Ishikawa (cell line): ENCODE measurements at regions not wholly inside any gene's neighbourhood (a gene's known extent, or its start where the extent isn't known, plus 50 kb on each side); places are given as distances from the start of the nearest gene placed in this dataset.
A peak's percentile ranks its signal among the peaks of the same experiment; 100 is the strongest.

Experiments
- CEBPB ChIP-seq: IDR thresholded peaks from 2 replicates; pipeline ENCODE4 v1.6.1; 2012
- CREB1 ChIP-seq: IDR thresholded peaks from 2 replicates; pipeline ENCODE4 v1.6.1; 2012; ENCODE audit warnings: low read depth
- EGR1 ChIP-seq: IDR thresholded peaks from 2 replicates; pipeline ENCODE4 v1.6.1; 2012
- EP300 ChIP-seq: IDR thresholded peaks from 2 replicates; pipeline ENCODE4 v1.6.1; 2012; ENCODE audit warnings: borderline replicate concordance
- FOXM1 ChIP-seq: IDR thresholded peaks from 2 replicates; pipeline ENCODE4 v1.6.1; 2012; ENCODE audit warnings: low read depth, borderline replicate concordance
- MAX ChIP-seq: IDR thresholded peaks from 2 replicates; pipeline ENCODE4 v1.6.1; 2012
- NFIC ChIP-seq: IDR thresholded peaks from 2 replicates; pipeline ENCODE4 v1.6.1; 2012
- RAD21 ChIP-seq: IDR thresholded peaks from 2 replicates; pipeline ENCODE4 v1.6.1; 2012; ENCODE audit warnings: low read depth
- REST ChIP-seq: IDR thresholded peaks from 2 replicates; pipeline ENCODE4 v1.6.1; 2012; ENCODE audit warnings: low read depth, mild to moderate bottlenecking
- TAF1 ChIP-seq: IDR thresholded peaks from 2 replicates; pipeline ENCODE4 v1.6.1; 2012; ENCODE audit warnings: low read depth, mild to moderate bottlenecking
- TCF12 ChIP-seq: IDR thresholded peaks from 2 replicates; pipeline ENCODE4 v1.6.1; 2012; ENCODE audit warnings: low read depth
- TEAD4 ChIP-seq: IDR thresholded peaks from 2 replicates; pipeline ENCODE4 v1.6.1; 2012
- USF1 ChIP-seq: IDR thresholded peaks from 2 replicates; pipeline ENCODE4 v1.6.1; 2012
- YY1 ChIP-seq: IDR thresholded peaks from 2 replicates; pipeline ENCODE4 v1.6.1; 2012; ENCODE audit warnings: low read depth
- ZBTB7A ChIP-seq: IDR thresholded peaks from 2 replicates; pipeline ENCODE4 v1.6.1; 2012; ENCODE audit warnings: low read depth

GRCh38 chr1:165080253-165080896 is 276.1 kb downstream of the LMX1A start:
- TF ChIP-seq TEAD4 = no peak
- TF ChIP-seq RAD21 = no peak
- TF ChIP-seq CEBPB = no peak
- no peak for TF ChIP-seq CREB1
- TF ChIP-seq ZBTB7A = no peak
- no peak for TF ChIP-seq FOXM1
- TF ChIP-seq TCF12 = no peak
- TF ChIP-seq YY1 = no peak
- TF ChIP-seq NFIC = no peak

- TF ChIP-seq NFIC = no peak
- TF ChIP-seq REST = no peak
- TF ChIP-seq CEBPB = no peak
- no peak for TF ChIP-seq TEAD4
- no peak for TF ChIP-seq RAD21
- TF ChIP-seq EGR1 = no peak
- no peak for TF ChIP-seq ZBTB7A
- TF ChIP-seq YY1 = no peak
- no peak for TF ChIP-seq MAX
- no peak for TF ChIP-seq USF1
- TF ChIP-seq FOXM1 = no peak
- TF ChIP-seq EP300 = no peak
These were observed 278.1 kb downstream of the LMX1A start for GRCh38 chr1:165078391-165078790.

GRCh38 chr1:165075725-165076370 is 280.7 kb downstream of the LMX1A start:
- TF ChIP-seq EGR1 (no peak), TEAD4 (no peak), RAD21 (peak; percentile 40)

GRCh38 chr1:165073185-165074007 is 283.1 kb downstream of the LMX1A start:
- TF ChIP-seq CREB1 (no peak), MAX (no peak), NFIC (no peak), RAD21 (peak; percentile 76), CEBPB (no peak), FOXM1 (no peak)

GRCh38 chr1:165070675-165071074 is 285.8 kb downstream of the LMX1A start:
- TF ChIP-seq YY1 = no peak
- no peak for TF ChIP-seq MAX
- TF ChIP-seq CREB1 = no peak
- TF ChIP-seq FOXM1 = no peak
- TF ChIP-seq EP300 = no peak
- no peak for TF ChIP-seq ZBTB7A
- no peak for TF ChIP-seq TEAD4
- no peak for TF ChIP-seq TAF1
- TF ChIP-seq NFIC = no peak
- no peak for TF ChIP-seq REST
- no peak for TF ChIP-seq TCF12
- TF ChIP-seq RAD21 = no peak
- no peak for TF ChIP-seq USF1
- TF ChIP-seq EGR1 = no peak
- no peak for TF ChIP-seq CEBPB
